ENCODE measurements at regions not wholly inside any gene's neighbourhood (a gene's known extent, or its start where the extent isn't known, plus 50 kb on each side); places are given as distances from the start of the nearest gene placed in this dataset.

DNA sequence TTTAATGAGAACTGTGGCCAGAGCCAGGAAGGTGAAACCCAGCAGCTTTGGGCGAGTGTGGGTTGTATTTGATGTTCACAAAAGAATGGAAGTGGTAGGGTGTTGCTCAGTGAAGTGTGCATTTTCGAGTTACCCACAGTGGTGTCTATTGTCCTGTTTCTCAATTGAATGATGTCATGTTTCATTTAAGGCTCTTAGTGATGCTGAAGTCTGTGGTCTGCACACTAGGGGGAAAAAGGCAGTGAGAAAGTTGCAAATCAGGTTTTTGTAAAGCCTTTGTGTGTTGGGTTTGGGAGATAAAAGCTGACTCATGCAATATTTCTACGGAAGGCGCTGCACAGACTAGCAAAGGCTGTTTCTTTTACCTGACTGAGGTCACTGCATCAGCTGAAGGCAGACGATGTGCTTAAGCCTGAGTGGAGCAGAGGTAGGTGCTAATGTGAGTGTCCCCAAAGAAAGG is 121.1 kb downstream of the PLEKHG1 start:
- no peak overlapping the region for H3K4me3 ChIP-seq (ENCODE audit: low read depth, low read length)
- in situ Hi-C loops (cut with HindIII; ENCODE audit: low pct_ligation_motif_present, low sequenced_read_pairs) = no loop called here
- peak; percentile 13 for DNase-seq
- TF ChIP-seq, protein P1, sequence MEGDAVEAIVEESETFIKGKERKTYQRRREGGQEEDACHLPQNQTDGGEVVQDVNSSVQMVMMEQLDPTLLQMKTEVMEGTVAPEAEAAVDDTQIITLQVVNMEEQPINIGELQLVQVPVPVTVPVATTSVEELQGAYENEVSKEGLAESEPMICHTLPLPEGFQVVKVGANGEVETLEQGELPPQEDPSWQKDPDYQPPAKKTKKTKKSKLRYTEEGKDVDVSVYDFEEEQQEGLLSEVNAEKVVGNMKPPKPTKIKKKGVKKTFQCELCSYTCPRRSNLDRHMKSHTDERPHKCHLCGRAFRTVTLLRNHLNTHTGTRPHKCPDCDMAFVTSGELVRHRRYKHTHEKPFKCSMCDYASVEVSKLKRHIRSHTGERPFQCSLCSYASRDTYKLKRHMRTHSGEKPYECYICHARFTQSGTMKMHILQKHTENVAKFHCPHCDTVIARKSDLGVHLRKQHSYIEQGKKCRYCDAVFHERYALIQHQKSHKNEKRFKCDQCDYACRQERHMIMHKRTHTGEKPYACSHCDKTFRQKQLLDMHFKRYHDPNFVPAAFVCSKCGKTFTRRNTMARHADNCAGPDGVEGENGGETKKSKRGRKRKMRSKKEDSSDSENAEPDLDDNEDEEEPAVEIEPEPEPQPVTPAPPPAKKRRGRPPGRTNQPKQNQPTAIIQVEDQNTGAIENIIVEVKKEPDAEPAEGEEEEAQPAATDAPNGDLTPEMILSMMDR (IDR thresholded peaks at IDR 0.05; ENCODE audit: low read depth, low read length, missing control alignments) = peak; percentile 25
- no peaks in the 10 kb centered on the region for H3K27me3 ChIP-seq (replicated peaks)
- H3K27ac ChIP-seq = no peak overlapping the region
- H3K36me3 ChIP-seq (replicated peaks) = no peaks in the 10 kb centered on the region

DNA sequence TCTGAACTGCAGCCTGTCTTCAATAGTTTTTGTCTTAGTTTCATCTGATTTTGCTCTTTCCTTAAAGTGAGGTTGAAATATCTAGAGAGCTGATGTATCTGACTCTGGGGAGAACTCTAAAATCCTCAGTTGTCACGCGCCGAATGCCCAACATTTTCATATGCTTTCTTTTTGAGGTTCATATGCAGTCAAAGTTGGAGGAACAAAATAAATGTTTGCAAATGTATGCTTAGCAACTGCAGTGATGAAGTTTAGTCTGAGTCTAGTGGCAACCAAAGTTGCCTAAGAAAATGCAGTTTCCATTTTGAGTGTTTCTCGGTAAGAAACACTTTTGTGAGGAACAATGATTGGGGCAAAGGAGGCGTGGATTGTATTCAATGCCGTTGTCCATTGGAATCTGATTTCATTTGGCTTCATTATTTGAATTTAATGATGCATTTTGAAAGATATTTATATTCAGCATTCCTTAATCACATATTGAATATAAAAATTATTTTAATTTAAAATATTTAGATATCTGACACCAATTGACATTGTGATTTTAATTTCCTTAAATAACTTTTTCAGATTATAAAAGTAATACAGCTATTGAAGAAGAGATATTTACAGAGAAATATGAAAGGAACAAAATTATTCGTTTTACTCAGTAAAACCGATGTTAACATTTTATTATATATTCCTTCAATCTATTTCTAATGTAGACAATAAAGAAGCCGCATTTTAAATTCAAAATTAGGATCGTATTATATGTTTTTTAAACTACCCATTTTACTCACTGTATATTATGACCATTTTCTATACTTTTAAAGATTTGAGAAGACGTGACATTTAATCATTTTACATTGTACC is 122.0 kb downstream of the PLEKHG1 start:
- Histone ChIP-seq H3K27me3 (replicated peaks) (no peaks in the 10 kb centered on the region), H3K4me3 (ENCODE audit: low read depth, low read length) (no peak overlapping the region), H3K36me3 (replicated peaks) (no peaks in the 10 kb centered on the region), H3K27ac (no peak overlapping the region)
- in situ Hi-C loops (cut with HindIII; ENCODE audit: low pct_ligation_motif_present, low sequenced_read_pairs) = no loop called here
- DNase-seq = no peak
- TF ChIP-seq, protein P1 (IDR thresholded peaks at IDR 0.05; ENCODE audit: low read depth, low read length, missing control alignments) = no peak

DNA sequence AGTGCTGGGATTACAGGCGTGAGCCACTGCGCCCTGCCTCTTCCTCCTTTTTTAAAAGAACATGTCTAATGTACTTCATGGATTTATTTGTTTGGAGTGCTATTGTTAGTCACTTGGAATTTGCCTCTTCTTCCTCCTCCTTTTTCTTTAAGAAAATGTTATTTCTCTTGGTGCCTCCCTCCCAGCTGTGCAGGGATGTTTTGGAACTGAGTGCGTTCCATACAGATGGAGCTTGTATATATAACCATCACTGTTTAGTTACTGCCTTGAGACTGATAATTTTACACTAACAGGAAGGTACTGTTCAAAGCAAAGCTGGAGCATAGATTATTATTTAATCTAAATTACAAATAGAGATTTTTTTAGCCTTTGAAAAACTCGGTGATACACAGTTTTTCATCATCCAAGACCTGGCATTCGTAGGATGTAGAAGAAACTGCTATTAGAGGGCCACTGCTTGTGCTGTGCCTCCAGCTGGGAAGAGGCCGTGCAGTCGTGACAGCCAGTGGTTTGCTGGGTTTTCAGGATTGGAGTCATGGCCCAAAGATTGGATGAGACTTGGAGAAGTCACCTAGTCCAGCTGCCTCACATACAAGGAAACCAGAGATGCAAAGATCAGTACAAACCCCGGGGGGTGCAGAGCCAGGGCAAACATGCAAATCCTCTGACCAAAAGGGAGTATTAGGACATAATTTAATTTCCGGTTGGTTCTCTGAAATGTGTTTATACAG is 123.1 kb downstream of the PLEKHG1 start:
- Histone ChIP-seq H3K4me3 (ENCODE audit: low read depth, low read length) (no peak overlapping the region), H3K27ac (no peak overlapping the region)
- in situ Hi-C loops (cut with HindIII; ENCODE audit: low pct_ligation_motif_present, low sequenced_read_pairs) = no loop called here

DNA sequence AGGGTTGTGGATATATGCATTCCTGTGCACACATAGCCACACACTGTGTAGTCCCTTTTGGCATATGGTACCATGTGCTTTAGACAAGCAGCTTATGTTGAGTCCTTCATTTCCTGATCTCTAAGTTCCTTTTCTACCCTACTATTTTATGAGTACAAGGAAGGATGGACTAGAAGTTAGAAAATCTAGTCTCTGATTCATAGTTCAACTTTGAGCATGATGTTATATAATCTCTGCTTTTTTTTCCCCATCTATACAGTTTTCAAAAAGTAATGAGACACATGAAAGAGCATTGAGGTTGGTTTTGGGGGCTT is 123.6 kb downstream of the PLEKHG1 start:
- Histone ChIP-seq H3K4me3 (ENCODE audit: low read depth, low read length) (no peak overlapping the region), H3K27me3 (replicated peaks) (no peaks in the 10 kb centered on the region), H3K27ac (no peak overlapping the region), H3K36me3 (replicated peaks) (no peaks in the 10 kb centered on the region)
- in situ Hi-C loops (cut with HindIII; ENCODE audit: low pct_ligation_motif_present, low sequenced_read_pairs) = no loop called here
- TF ChIP-seq, protein P1 (IDR thresholded peaks at IDR 0.05; ENCODE audit: low read depth, low read length, missing control alignments) = no peak
- no peak for DNase-seq

More for the DNA sequence above, 123.1 kb downstream of the PLEKHG1 start:
- H3K27me3 ChIP-seq (replicated peaks) = no peaks in the 10 kb centered on the region
- TF ChIP-seq, protein P1 (IDR thresholded peaks at IDR 0.05; ENCODE audit: low read depth, low read length, missing control alignments) = no peak
- no peaks in the 10 kb centered on the region for H3K36me3 ChIP-seq (replicated peaks)
- no peak for DNase-seq

DNA sequence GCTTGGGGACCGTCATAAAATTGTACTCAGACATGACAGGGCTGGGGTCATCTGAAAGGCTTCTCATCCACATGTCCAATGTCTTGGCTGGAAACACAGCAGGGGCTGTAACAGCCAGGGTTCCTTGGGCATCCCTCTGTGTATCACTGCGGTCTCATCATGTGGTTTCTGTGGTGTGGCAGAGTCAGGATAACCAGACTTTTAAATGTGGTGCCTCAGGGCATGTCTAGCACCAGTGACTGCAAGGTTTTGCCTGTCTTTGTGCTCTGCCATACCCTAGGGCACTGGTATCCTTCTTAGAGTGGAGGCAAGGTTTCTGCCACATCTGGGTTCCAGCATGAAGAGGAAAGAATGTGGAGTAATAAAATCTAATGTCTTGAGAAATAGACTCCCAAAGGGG is 124.2 kb downstream of the PLEKHG1 start:
- DNase-seq = no peak
- no peaks in the 10 kb centered on the region for H3K27me3 ChIP-seq (replicated peaks)
- in situ Hi-C loops (cut with HindIII; ENCODE audit: low pct_ligation_motif_present, low sequenced_read_pairs) = no loop called here
- H3K27ac ChIP-seq = no peak overlapping the region
- no peaks in the 10 kb centered on the region for H3K36me3 ChIP-seq (replicated peaks)
- TF ChIP-seq, protein P1 (IDR thresholded peaks at IDR 0.05; ENCODE audit: low read depth, low read length, missing control alignments) = no peak
- no peak overlapping the region for H3K4me3 ChIP-seq (ENCODE audit: low read depth, low read length)
